Loucy (cell line): ENCODE measurements at regions not wholly inside any gene's neighbourhood (a gene's known extent, or its start where the extent isn't known, plus 50 kb on each side); places are given as distances from the start of the nearest gene placed in this dataset.

Experiments
- EZH2phosphoT487 ChIP-seq: fragments of 200-600 bp; IDR thresholded peaks from 2 replicates; pipeline ENCODE4 v1.6.1; 2018; ENCODE audit warnings: antibody characterized with exemption, mild to moderate bottlenecking, moderate library complexity, borderline replicate concordance
- TF ChIP-seq, protein P1 (sequence below): fragments of 200-600 bp; sonication (generic); conservative IDR thresholded peaks from 2 replicates; pipeline ENCODE4 v1.5.1; 2014; ENCODE audit warnings: mild to moderate bottlenecking, antibody characterized with exemption, low read length

DNA sequence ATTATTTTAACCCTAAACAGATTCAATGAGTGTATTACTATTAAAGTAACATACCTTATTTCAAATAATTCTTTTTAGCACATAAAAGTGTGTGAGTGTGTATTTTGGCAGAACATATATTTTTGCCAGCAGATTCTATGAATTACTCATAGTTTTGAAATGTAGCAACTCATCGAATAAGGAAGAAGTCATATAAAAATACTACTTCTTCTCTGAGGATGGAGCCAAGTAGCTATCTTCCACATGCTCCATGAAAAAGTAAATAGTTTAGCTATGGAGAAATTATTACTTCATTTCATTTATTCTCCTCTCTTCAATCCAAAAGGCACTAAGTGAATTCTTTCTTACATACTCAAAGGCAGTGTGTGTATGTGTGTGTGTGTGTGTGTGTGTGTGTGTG, 1090.4 kb upstream of the CDH6 start:
- TF ChIP-seq, protein P1, sequence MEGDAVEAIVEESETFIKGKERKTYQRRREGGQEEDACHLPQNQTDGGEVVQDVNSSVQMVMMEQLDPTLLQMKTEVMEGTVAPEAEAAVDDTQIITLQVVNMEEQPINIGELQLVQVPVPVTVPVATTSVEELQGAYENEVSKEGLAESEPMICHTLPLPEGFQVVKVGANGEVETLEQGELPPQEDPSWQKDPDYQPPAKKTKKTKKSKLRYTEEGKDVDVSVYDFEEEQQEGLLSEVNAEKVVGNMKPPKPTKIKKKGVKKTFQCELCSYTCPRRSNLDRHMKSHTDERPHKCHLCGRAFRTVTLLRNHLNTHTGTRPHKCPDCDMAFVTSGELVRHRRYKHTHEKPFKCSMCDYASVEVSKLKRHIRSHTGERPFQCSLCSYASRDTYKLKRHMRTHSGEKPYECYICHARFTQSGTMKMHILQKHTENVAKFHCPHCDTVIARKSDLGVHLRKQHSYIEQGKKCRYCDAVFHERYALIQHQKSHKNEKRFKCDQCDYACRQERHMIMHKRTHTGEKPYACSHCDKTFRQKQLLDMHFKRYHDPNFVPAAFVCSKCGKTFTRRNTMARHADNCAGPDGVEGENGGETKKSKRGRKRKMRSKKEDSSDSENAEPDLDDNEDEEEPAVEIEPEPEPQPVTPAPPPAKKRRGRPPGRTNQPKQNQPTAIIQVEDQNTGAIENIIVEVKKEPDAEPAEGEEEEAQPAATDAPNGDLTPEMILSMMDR: no peak
- no peak for TF ChIP-seq EZH2phosphoT487
